Testis (tissue), 2 donors: ENCODE measurements at regions not wholly inside any gene's neighbourhood (a gene's known extent, or its start where the extent isn't known, plus 50 kb on each side); places are given as distances from the start of the nearest gene placed in this dataset.

Experiments used
- CTCF ChIP-seq, 3 experiments: fragments of 450-650 bp in 2 of 3; fragments of 200-600 bp in 1 of 3; sonication (generic) in 1 of 3; IDR thresholded peaks; one replicate each; pipeline ENCODE4 v1.5.1; 2016 to 2019; ENCODE audit warnings: antibody characterized with exemption in 3 of 3, mild to moderate bottlenecking in 2 of 3, moderate library complexity in 1 of 3
- POLR2A ChIP-seq: fragments of 450-650 bp; IDR thresholded peaks from one replicate; pipeline ENCODE4 v1.6.1; 2017; ENCODE audit warnings: antibody characterized with exemption, mild to moderate bottlenecking, moderate library complexity

- no peak for TF ChIP-seq CTCF (IDR thresholded peaks at IDR 0.05)
- no peak for TF ChIP-seq POLR2A
Measured at GRCh38 chr11:95563859-95564258, 225.7 kb downstream of the FAM76B start.
